ENCODE measurements at regions not wholly inside any gene's neighbourhood (a gene's known extent, or its start where the extent isn't known, plus 50 kb on each side); places are given as distances from the start of the nearest gene placed in this dataset.

DNA sequence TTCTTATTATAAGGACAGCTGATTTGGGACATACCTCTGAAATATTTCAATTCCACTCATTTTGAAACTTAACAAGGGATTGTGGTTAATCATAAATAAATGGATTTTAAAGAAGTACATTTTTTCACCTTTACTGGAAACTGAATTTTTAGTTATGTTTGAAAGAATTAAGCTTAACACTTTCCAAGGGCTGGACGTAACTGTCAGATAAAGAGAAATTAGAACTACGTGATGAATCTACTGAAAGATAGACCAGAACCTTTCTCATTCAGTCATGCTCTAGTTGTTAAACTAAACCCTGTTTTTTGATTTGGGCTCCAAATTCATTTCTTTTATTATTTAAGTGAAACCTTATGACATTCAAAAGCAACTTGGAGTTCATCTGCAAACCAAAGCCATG is 1892.1 kb upstream of the SEL1L start:
- TF ChIP-seq FOXP2 (optimal IDR thresholded peaks at IDR 0.05; ENCODE audit: borderline replicate concordance, extremely low read depth, extremely low read length, insufficient read depth): no peak
- TF ChIP-seq, protein P1, sequence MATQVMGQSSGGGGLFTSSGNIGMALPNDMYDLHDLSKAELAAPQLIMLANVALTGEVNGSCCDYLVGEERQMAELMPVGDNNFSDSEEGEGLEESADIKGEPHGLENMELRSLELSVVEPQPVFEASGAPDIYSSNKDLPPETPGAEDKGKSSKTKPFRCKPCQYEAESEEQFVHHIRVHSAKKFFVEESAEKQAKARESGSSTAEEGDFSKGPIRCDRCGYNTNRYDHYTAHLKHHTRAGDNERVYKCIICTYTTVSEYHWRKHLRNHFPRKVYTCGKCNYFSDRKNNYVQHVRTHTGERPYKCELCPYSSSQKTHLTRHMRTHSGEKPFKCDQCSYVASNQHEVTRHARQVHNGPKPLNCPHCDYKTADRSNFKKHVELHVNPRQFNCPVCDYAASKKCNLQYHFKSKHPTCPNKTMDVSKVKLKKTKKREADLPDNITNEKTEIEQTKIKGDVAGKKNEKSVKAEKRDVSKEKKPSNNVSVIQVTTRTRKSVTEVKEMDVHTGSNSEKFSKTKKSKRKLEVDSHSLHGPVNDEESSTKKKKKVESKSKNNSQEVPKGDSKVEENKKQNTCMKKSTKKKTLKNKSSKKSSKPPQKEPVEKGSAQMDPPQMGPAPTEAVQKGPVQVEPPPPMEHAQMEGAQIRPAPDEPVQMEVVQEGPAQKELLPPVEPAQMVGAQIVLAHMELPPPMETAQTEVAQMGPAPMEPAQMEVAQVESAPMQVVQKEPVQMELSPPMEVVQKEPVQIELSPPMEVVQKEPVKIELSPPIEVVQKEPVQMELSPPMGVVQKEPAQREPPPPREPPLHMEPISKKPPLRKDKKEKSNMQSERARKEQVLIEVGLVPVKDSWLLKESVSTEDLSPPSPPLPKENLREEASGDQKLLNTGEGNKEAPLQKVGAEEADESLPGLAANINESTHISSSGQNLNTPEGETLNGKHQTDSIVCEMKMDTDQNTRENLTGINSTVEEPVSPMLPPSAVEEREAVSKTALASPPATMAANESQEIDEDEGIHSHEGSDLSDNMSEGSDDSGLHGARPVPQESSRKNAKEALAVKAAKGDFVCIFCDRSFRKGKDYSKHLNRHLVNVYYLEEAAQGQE (IDR thresholded peaks at IDR 0.05; ENCODE audit: insufficient read depth in 1 of 2, low read depth in 2 of 2, low read length in 2 of 2): no peak
- no peak for TF ChIP-seq POLR2AphosphoS5 (IDR thresholded peaks at IDR 0.05; ENCODE audit: low read depth, low read length)
- TF ChIP-seq TAF1 (IDR thresholded peaks at IDR 0.05; ENCODE audit: borderline replicate concordance, insufficient read depth, low read length): no peak
- no peak for TF ChIP-seq SIN3A (IDR thresholded peaks at IDR 0.05; ENCODE audit: borderline replicate concordance, insufficient read depth, low read length)

DNA sequence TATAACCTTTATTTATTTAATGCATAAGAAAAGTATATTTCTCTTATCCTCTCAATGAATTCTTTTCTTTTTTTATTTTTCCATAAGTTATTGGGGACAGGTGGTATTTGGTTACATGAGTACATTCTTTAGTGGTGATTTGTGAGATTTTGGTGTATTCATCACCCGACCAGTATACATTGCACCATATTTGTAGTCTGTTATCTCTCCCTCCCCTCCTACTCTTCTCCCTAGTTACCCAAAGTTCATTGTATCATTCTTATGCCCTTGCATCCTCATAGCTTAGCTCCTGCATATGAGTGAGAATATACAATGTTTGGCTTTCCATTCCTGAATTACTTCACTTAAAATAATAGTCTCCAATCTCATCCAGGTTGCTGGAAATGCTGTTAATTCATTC is 1900.0 kb upstream of the SEL1L start:
- TF ChIP-seq FOXP2 (optimal IDR thresholded peaks at IDR 0.05; ENCODE audit: borderline replicate concordance, extremely low read depth, extremely low read length, insufficient read depth) (no peak), POLR2AphosphoS5 (IDR thresholded peaks at IDR 0.05; ENCODE audit: low read depth, low read length) (no peak), TAF1 (IDR thresholded peaks at IDR 0.05; ENCODE audit: borderline replicate concordance, insufficient read depth, low read length) (no peak), SIN3A (IDR thresholded peaks at IDR 0.05; ENCODE audit: borderline replicate concordance, insufficient read depth, low read length) (no peak)
- TF ChIP-seq, protein P1 (IDR thresholded peaks at IDR 0.05; ENCODE audit: insufficient read depth in 1 of 2, low read depth in 2 of 2, low read length in 2 of 2): no peak

DNA sequence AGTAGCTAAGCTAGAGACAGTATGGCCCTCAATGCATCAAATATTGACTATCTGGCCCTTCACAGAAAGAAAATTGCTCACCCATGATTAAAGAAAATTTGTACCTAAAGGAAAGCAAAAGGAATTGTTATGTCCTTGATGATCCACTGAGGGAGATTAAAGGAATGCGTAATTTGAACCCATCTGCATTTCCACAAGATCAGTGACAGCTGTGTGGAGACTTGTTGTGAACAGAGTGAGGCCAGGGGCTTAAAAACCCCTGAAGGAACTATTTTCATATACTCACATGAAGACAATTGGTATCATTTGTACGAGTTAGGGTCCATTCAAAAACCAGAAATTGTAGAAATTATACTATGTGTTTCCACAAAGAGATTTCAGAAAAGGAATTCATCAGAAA is 1908.1 kb upstream of the SEL1L start:
- TF ChIP-seq SIN3A (IDR thresholded peaks at IDR 0.05; ENCODE audit: borderline replicate concordance, insufficient read depth, low read length) (no peak), FOXP2 (optimal IDR thresholded peaks at IDR 0.05; ENCODE audit: borderline replicate concordance, extremely low read depth, extremely low read length, insufficient read depth) (no peak), POLR2AphosphoS5 (IDR thresholded peaks at IDR 0.05; ENCODE audit: low read depth, low read length) (no peak), TAF1 (IDR thresholded peaks at IDR 0.05; ENCODE audit: borderline replicate concordance, insufficient read depth, low read length) (no peak)
- TF ChIP-seq, protein P1 (IDR thresholded peaks at IDR 0.05; ENCODE audit: insufficient read depth in 1 of 2, low read depth in 2 of 2, low read length in 2 of 2): no peak

DNA sequence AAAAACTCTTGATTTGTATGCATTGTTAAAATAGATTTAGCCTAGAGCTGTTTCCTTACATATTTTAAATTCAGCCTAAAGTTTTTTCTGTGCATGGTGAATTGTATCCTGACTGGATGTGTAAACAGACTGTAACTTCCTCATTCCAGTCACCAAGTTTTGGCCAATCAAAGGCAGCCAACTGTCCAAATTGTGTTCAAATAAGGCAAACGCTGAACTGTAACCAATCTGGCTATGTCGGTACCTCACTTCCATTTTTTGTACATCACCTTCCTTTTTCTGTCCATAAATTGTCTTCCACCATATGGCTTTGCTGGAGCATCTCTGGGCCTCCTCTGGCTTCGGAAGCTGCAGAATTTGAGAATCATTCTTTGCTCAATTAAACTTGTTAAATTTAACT is 1921.9 kb upstream of the SEL1L start:
- no peak for TF ChIP-seq SIN3A (IDR thresholded peaks at IDR 0.05; ENCODE audit: borderline replicate concordance, insufficient read depth, low read length)
- TF ChIP-seq, protein P1 (IDR thresholded peaks at IDR 0.05; ENCODE audit: insufficient read depth in 1 of 2, low read depth in 2 of 2, low read length in 2 of 2): no peak
- no peak for TF ChIP-seq TAF1 (IDR thresholded peaks at IDR 0.05; ENCODE audit: borderline replicate concordance, insufficient read depth, low read length)
- TF ChIP-seq POLR2AphosphoS5 (IDR thresholded peaks at IDR 0.05; ENCODE audit: low read depth, low read length): no peak
- TF ChIP-seq FOXP2 (optimal IDR thresholded peaks at IDR 0.05; ENCODE audit: borderline replicate concordance, extremely low read depth, extremely low read length, insufficient read depth): no peak

DNA sequence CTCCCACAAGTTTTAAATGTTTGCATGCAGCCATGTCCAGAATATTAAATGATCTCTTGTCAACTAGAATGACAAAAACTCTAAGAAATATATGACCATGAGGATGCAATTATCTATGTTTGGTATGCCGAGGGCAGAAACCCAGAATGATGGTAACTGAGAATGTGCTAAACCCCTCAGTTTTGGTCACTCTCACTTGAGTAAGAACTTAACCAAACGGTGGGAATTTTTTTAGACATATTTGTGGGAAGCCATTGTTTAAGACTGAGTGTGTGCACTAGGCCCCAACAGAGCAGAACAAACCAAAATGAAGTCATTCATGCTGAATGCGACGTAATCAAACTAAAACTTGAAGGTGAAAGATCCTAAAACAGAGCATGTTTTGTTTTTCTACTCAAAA is 1927.9 kb upstream of the SEL1L start:
- TF ChIP-seq FOXP2 (optimal IDR thresholded peaks at IDR 0.05; ENCODE audit: borderline replicate concordance, extremely low read depth, extremely low read length, insufficient read depth) (no peak), POLR2AphosphoS5 (IDR thresholded peaks at IDR 0.05; ENCODE audit: low read depth, low read length) (no peak), TAF1 (IDR thresholded peaks at IDR 0.05; ENCODE audit: borderline replicate concordance, insufficient read depth, low read length) (no peak), SIN3A (IDR thresholded peaks at IDR 0.05; ENCODE audit: borderline replicate concordance, insufficient read depth, low read length) (no peak)
- TF ChIP-seq, protein P1 (IDR thresholded peaks at IDR 0.05; ENCODE audit: insufficient read depth in 1 of 2, low read depth in 2 of 2, low read length in 2 of 2): no peak
